Activated CD8-positive, alpha-beta T cell treated with anti-CD3 and anti-CD28 coated beads for 36 hours (primary cell): ENCODE measurements at regions not wholly inside any gene's neighbourhood (a gene's known extent, or its start where the extent isn't known, plus 50 kb on each side); places are given as distances from the start of the nearest gene placed in this dataset.

ENCODE experiments used
- ATAC-seq: fragments of 200-7000 bp; cut with Tn5 transposase; one replicate; pipeline ENCODE4 v1.10.0; 2021; ENCODE audit warnings: mild to moderate bottlenecking, moderate library complexity
- CTCF ChIA-PET: fragments of 350-600 bp; sonication (Branson Sonifier 250); formaldehyde crosslinking; loops from one replicate; lab custom pipeline; 2021; ENCODE audit warnings: antibody characterized with exemption; lab: Charles Lee
- POLR2A ChIA-PET: fragments of 350-600 bp; sonication (Branson Sonifier 250); formaldehyde crosslinking; loops from one replicate; lab custom pipeline; 2021; ENCODE audit warnings: antibody characterized with exemption; lab: Charles Lee
- DNase-seq: peaks from one replicate; pipeline ENCODE4 v3.0.0-alpha.2; 2020
- H3K27ac Mint-ChIP-seq: one replicate; pipeline ENCODE4 v1.8.0; 2021; ENCODE audit warnings: mild to moderate bottlenecking, mixed read lengths
- H3K27me3 Mint-ChIP-seq: one replicate; pipeline ENCODE4 v1.8.0; 2021; ENCODE audit warnings: mixed read lengths
- H3K36me3 Mint-ChIP-seq: one replicate; pipeline ENCODE4 v1.8.0; 2021; ENCODE audit warnings: low read depth, mixed read lengths
- H3K4me1 Mint-ChIP-seq: one replicate; pipeline ENCODE4 v1.8.0; 2021; ENCODE audit warnings: low read depth, mixed read lengths
- H3K4me3 Mint-ChIP-seq: one replicate; pipeline ENCODE4 v1.8.0; 2021; ENCODE audit warnings: mild to moderate bottlenecking, moderate library complexity, mixed read lengths
- H3K9me3 Mint-ChIP-seq: one replicate; pipeline ENCODE4 v1.8.0; 2021; ENCODE audit warnings: mixed read lengths
- CTCF ChIP-seq: fragments of 200-600 bp; IDR thresholded peaks from one replicate; pipeline ENCODE4 v1.8.0; 2022; ENCODE audit warnings: antibody characterized with exemption, mild to moderate bottlenecking
- intact Hi-C: fragments of 100-400 bp; cut with micrococcal nuclease; formaldehyde crosslinking; loops from one replicate; pipeline ENCODE4 v1.10.0; 2022

DNA sequence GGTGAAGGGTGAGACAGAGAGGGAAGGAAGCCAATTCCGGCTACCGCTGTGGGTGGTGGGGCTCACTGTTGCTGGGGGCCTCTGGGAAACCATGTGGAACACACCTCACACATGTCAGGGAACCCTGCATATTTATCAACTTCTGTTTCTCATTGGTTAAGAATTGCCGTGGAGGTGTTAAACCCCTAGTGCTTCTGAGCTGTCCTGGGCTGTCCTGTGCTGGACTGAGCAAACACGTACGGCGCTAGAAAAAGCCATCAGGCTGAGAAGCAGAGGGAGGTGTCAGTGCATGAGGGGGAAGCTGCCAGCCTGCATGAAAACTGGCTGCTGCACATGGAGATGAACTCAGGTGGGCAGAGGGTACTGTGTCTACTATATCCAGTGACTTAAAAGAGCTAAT is 103.9 kb upstream of the JAG1 start:
- CTCF ChIA-PET: no interaction called here
- Mint-ChIP-seq H3K27ac (no peak overlapping the region), H3K27me3 (peaks cover 3% of the 10 kb centered on the region), H3K4me3 (no peak overlapping the region), H3K4me1 (no peaks in the 10 kb centered on the region), H3K36me3 (no peaks in the 10 kb centered on the region), H3K9me3 (no peaks in the 10 kb centered on the region)
- no peak for ATAC-seq
- intact Hi-C loops: no loop called here
- DNase-seq: no peak
- no peak for TF ChIP-seq CTCF
- POLR2A ChIA-PET: no interaction called here

GRCh38 chr20:10779911-10780310 is 106.1 kb upstream of the JAG1 start:
- Mint-ChIP-seq H3K36me3 (no peaks in the 10 kb centered on the region), H3K9me3 (no peaks in the 10 kb centered on the region), H3K27ac (no peak overlapping the region), H3K27me3 (peaks cover 4% of the 10 kb centered on the region), H3K4me3 (no peak overlapping the region), H3K4me1 (no peaks in the 10 kb centered on the region)
- no peak for TF ChIP-seq CTCF
- intact Hi-C loops: no loop called here
- no peak for DNase-seq
- ChIA-PET POLR2A (no interaction called here), CTCF (no interaction called here)
- no peak for ATAC-seq

DNA sequence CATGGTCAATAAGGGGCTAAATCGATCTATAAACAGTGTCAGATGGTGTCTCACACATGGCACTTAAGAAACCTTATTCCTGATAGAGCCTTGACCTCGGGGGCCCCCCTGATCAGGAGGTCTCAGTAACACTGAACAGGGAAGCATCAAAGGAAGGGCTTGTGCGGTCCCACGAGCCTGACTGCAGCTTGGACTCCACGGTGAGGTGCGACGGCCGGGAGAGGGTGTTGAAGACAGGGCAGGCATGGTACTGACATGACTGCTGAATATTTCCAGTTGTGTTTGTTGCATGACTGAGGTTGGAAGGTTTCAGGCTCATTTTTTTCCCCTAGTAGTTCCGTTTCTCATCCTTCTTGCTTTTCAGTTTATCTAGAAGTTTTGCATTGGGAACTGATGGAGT is 107.1 kb upstream of the JAG1 start:
- no peak for ATAC-seq
- ChIA-PET CTCF (no interaction called here), POLR2A (no interaction called here)
- Mint-ChIP-seq H3K4me3 (no peak overlapping the region), H3K27ac (no peak overlapping the region), H3K9me3 (no peaks in the 10 kb centered on the region), H3K27me3 (peaks cover 4% of the 10 kb centered on the region), H3K4me1 (no peaks in the 10 kb centered on the region), H3K36me3 (no peaks in the 10 kb centered on the region)
- intact Hi-C loops: no loop called here
- no peak for TF ChIP-seq CTCF
- no peak for DNase-seq

- no peaks in the 10 kb centered on the region for H3K9me3 Mint-ChIP-seq
- CTCF ChIA-PET: no interaction called here
- no peaks in the 10 kb centered on the region for H3K4me1 Mint-ChIP-seq
- H3K36me3 Mint-ChIP-seq: no peaks in the 10 kb centered on the region
- POLR2A ChIA-PET: no interaction called here
- H3K4me3 Mint-ChIP-seq: no peak overlapping the region
- ATAC-seq (no peak), DNase-seq (no peak)
- no peak for TF ChIP-seq CTCF
- H3K27me3 Mint-ChIP-seq: peaks cover 4% of the 10 kb centered on the region
- no peak overlapping the region for H3K27ac Mint-ChIP-seq
- intact Hi-C loops: no loop called here
Observed at GRCh38 chr20:10781526-10781925, 107.7 kb upstream of the JAG1 start.

DNA sequence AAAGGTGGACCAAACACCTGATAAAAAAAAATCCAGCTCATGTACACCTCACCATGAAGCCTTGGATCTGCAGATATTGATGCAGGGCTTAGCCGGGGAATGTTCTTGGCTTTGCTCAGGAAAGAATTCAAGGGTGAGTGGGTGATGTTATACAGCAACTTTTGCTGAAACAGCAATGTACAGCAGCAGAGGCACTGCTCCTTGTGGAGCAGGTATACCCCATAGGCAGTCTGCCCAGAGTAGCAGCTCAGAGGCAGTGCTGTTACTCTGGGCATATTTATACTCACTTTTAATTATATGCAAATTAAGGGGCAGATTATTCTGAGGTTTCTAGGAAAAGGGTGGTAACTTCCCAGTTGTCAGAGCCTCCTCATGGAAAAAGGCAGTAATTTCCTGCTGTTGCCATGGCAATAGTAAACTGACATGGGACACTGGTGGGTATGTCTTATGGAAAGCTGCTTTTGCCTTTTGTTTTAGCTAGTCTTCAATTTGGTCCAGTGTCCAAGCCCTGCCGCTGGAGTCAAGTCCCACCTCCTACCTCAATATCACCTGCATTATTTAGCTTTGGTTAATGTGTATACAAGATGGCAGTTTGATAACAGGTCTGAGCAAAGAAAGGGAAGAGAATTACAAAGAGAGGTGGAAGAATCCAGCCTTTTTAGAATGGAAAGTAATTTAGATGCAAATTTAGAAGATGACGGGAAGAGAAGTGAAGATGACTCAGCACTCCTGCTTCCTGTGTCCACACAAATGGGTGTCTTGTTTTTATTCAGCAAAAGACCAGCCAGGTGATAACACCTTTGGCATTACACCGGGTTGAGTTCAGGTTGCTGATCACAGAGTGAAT is 110.1 kb upstream of the JAG1 start:
- Mint-ChIP-seq H3K4me3 (no peak overlapping the region), H3K36me3 (no peaks in the 10 kb centered on the region), H3K9me3 (no peaks in the 10 kb centered on the region), H3K27me3 (peaks cover 6% of the 10 kb centered on the region), H3K4me1 (no peaks in the 10 kb centered on the region), H3K27ac (no peak overlapping the region)
- DNase-seq (no peak), ATAC-seq (no peak)
- ChIA-PET POLR2A (no interaction called here), CTCF (no interaction called here)
- intact Hi-C loops: no loop called here
- no peak for TF ChIP-seq CTCF
